ENCODE measurements at regions not wholly inside any gene's neighbourhood (a gene's known extent, or its start where the extent isn't known, plus 50 kb on each side); places are given as distances from the start of the nearest gene placed in this dataset.

DNA sequence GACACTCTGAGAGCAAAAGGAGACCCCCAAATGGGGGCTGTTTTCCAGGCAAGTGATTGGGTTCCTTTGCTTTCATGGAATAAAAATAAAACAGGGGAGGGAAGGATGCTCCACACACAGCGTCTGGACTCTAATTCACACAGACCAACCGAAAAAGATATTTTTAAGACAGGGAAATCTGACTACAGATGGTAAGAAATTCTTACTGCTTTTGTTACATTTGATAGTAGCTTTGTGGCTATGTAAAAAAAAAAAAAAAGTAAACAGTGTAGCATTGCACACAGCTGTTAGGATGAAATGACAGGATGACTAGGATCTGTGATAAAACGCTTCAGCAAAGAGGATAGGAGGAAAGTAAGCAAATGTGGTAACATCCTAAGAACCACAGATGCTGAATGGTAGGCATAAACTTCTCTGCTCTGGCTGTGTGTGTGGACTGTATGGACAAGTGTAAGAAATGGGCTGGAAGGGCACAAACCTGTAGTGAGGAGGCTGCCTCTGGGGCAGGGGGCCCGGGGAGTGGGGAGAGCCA is 207.6 kb downstream of the ANAPC1 start:
- DNase-seq: no peak

DNA sequence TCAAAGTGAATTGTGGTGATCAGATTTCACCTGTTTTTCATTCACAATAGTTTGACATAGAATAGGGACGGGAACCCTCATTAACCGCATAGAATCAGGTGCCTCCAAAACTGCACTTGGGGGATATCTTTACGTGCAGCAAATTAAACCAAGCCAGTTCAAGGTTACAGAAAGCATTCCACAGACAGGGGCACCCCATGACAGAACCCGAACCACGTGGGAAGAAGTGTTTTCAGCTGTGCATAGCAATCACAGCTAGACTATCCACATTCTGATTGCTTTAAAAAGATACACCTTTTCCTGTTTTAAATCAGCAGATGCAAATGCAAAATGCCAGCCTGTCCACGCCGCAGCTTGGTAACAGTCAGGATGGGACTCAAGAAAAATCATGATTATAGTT is 205.8 kb downstream of the ANAPC1 start:
- no peak for DNase-seq

DNA sequence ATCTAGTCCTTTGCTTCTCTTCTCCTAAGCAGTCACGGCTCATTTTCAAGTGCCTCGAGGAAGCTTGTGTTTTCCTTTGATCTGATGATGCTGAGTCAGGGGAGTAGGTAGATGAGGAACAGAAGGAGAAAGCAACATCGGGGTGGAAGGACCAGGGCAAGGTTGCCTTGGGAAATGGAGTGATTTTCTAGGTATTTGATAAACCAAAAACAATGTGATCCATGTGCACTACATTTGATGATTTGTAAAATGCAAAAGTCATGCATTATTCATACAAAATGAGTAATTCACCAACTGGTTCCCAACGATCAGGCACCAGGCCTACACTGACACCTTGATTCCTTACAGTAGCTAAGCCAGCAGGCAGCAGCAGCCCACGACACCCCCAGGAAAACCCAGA is 205.3 kb downstream of the ANAPC1 start:
- DNase-seq: no peak

DNA sequence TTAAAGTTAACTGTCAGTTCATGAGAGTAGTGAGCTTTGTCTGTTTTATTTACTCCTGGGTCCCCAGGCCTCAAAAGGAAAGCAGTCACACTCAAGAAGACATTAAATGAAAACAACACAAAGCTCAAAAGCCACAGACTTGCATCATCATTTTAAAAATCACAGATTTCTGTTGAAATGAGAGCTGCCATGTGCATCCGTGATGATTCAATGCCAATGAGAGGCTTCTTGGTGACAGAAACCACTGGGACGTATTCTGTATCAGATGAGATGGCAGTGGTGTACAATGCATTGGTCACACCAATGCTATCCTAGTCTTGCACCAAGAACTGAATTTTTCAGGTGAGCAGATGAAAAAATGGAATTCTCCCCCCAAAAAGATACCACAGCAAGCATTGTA is 204.8 kb downstream of the ANAPC1 start:
- DNase-seq: no peak

DNA sequence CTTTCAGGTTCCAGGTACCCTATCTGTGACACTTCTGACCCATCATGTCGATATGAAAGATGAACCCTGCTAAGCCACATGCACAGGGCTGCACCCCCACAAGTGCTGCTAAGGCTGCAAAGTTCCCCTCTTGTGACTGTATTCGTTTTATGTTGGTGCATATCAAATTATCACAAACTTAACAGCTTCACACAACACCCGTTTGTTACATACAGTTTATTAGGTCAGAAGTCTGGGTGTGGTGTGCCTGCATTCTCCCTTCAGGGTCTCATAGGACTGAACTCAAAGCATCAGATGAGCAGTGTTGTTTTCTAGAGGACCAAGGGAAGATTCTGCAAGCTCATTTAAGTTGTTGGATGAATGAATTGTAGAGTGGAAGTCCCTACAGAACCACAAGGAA is 199.4 kb downstream of the ANAPC1 start:
- no peak for DNase-seq

DNA sequence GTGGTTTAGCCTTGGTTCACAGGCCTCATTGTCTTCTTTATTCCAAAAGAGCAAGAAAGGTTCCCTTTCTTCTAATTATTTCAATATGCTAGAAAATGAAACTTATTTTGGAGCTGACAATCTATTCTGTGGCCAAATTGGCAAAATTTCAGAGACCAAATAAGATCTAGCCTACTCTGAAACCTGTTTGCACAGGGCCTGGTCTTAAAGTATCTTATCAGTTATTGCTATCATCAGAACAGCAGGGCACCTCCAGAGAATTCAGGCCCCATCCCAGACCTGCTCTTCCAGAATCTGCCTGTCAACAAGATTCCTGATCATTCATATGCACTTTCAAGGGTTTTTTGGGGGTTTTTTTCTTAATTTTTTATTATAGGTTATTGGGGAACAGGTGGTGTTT is 198.7 kb downstream of the ANAPC1 start:
- no peak for DNase-seq

DNA sequence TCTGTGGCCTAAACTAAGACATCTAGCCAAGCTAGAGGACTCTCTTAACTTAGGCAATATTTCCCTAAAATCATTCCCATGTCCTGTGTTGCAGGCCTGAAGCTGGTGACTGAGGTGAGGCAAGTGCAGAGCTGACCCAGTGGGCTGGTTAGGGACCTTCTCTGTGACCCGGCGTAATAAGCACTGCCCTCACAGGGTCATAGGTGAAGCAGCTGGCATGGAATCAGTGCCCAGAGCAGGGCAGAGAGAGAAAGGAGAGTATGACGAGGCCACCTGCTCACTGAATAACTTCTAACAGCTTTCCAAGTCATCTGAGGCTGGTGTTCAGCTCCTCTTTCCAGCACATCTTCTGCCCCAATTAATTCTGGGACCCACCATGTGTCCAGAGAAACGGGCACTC is 197.0 kb downstream of the ANAPC1 start:
- no peak for DNase-seq

DNA sequence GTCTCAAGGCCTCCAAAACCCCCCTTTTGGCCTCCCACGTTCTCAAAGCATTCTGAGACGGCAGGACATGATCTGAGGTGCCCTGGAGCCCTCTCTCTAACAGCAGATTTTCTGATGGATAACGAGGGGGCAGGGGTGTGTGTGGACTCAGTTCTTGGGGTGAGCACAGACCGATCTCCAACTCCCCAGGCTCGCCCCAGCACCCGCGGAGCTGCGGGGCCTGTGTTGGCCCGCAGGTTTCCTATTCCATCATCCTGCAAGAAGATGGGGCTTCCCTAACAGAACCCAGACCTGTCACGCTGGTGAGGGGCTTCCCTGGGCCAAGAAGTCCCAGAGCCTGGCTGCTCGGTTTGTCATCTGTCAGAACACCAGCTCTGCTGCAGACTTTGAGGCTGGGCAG is 196.1 kb downstream of the ANAPC1 start:
- DNase-seq: no peak

DNA sequence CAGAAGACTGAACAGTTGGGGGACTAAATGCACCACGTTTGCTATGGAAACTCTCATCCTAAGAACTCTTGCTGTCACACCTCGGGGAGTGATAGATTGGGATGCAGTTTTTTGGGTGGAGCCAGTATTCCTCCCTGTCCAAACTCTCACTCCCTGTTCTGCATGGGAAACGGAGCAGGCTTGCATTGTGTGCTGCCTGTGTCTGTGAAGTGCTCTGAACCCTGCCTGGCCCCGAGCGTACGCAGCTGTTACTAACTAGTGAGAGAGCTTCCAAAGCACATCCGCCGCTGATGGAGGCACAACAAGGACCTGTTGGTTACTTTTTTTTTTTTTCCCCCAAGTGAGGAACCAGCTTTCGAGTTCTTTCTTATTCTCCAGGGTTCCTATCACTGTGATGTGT is 195.5 kb downstream of the ANAPC1 start:
- DNase-seq: no peak

DNA sequence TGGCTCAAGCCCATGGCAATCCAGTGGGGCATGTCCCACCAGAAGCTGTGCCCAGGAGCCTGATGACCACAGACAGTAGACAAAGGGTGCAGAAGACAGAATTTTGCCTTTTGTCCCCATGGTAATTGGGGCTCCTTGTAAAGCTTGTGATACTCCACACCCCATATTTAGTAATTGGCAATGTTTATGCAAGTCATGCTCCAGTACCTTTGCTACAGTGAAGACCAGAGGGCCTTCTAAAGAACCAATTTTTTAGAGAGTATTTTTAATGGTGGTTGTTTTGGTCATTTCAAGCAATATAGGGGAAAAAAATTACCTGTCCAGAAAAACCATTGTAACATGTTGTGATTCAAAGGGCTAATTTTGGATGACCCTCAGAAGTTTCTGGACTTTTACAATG is 194.8 kb downstream of the ANAPC1 start:
- no peak for DNase-seq

DNA sequence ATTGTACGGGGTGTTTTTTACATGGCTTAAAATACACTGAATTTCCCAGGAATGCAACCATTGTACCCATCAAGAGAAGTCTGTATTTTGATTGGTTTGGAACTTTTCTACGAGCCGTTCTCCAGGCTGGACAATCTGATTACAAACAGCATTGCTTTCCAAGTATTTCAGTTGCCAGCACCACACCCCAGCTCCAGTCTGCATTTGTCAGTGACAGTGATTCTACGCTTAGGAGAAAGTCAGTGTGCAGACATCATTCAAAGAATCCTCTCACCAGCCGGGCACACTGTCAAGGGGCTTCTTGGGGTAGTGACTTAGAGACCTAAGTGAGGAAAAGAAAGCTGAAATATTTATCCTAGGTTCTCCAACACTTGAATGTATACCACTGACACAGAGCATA is 194.1 kb downstream of the ANAPC1 start:
- no peak for DNase-seq

DNA sequence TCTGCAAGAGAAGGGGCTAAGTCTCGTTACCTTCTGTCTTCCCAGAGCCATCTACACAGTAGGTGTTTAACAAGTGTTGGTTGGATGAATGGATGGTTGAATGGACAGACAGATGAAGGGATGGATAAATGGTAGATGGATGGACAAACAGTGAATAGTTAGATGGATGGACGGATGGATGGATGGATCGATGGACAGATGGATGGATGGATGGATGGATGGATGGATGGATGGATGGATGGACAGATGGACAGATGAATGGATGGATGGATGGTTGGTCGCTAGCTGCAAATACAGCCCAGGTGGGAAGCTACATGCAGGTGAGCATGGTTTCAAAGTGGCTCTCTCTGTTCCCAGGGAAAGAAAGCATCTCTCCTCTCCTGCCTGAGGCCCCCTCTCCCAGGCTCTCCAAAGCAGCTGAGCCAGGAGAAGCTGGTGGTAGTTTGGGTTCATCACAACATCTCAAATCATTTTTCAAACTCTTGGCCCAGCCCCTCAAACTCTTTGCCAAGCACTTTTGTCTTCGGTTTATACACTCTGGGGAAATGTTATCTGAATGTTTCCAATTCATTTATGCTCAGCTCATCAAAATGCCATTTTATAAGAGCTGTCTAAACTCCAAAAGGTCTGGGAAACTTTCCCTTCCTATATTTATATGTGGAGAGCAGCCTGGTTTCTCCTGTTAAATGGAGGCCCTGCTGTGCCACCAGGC is 192.7 kb downstream of the ANAPC1 start:
- no peak for DNase-seq

DNA sequence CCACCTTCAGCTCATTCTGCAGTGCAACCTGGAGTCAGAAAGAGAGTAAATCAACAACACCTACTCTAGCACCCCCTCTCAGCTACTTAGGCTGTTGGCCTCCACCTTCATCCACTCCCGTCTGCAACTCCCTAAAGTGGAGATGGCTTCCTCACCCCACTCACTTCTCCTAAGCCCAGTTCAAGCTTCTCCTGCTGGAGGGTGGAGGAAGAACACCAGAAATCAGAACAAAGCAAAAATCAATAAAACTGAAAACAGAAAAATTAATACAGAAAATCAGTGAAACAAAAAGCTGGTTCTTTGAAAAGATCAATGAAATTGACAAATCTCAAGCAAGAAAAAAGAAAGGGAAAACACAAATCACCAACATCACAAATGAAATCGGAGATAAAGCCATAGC is 191.7 kb downstream of the ANAPC1 start:
- DNase-seq: no peak

DNA sequence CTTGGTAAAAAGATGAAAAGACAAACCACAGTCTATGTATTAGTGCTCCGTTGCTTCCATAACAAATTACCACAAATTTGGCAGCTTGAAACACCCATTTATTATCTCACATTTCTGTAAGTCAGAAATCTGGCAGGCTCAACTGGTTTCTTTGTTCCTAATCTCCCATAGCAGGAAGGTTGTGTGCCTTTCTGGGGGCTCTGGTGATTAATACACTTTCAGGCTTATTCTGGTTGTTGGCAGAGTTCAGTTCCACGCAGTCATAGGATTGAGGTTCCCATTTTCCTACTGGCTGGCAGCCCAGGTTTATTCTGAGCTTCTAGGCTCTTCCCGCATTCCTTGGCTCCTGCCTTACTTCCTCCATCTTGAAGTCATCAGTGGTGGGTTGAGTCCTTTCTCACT is 189.3 kb downstream of the ANAPC1 start:
- DNase-seq: no peak

DNA sequence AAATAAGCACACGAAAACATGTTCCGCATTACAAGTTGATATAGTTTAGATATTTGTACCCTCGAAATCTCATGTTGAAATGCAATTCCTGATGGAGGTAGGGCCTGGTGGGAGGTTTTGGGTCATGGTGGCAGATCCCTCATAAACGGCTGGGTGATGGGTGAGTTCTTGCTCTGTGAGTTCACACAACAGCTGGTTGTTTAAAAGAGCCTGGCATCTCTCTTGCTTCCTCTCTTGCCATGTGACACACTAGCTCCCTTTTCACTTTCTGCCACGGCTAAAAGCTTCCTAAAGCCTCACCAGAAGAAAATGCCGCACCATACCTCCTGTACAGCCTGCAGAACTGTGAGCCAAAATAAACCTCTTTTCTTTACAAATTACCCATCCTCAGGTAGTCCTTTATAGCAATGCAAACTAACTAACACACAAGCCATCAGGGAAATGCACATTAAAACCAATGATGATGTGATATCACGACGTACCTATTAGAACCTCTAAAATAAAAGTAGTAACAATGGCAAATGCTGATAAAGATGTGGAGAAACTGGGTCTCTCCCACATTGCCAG is 188.5 kb downstream of the ANAPC1 start:
- no peak for DNase-seq

DNA sequence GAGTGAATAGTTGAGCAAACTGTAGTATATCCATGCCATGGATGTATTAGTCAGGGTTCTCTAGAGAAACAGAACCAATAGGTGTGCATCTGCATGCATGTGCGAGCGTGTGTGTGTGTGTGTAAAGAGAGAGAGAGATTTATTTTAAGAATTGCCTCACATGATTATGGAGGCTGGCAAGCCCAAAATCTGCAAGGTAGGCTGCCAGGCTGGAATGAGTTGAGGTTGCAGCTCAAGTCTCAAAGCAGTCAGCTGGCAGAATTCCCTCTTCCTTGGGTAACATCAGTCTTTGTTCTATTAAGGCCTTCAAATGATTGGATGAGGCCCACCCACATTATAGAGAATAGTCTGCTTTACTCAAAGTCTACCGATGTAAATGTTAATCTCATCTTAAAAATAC is 187.8 kb downstream of the ANAPC1 start:
- no peak for DNase-seq

DNA sequence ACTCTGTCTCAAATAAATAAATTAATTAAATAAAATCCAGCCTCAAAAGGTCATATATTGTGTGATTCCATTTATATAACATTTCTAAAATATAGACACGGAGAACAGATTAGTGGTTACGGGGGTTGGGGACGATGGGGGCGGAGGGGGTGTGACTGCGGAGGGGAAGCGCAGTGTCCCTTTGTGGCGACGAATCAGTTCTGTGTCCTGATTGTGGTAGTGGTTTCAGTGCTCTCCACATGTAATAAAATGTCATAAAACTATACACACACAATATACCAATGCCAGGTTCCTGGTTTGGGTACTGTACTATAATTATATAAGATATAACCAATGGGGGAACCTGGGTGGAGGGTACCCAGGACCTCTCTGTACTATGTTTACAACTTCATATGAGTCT is 186.4 kb downstream of the ANAPC1 start:
- no peak for DNase-seq

DNA sequence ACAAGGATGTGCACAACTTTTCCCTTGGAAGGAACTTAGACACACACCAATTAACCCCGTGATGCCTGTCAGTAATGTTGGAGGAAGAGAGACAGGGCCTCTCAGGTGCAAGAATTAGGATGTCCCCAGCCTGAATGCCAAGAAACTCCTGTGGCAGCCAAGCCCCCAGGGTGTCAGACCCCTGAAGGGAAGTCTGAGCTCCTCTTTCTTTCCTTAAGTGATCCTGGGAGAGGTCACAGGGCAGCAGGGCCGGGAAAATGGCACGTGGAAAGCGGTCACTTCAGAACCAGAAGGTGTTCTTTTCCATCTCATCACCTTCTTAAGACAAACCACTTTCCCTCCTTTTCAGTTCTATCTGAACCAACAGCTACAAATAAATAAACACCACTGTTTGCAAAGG is 185.9 kb downstream of the ANAPC1 start:
- DNase-seq: no peak

DNA sequence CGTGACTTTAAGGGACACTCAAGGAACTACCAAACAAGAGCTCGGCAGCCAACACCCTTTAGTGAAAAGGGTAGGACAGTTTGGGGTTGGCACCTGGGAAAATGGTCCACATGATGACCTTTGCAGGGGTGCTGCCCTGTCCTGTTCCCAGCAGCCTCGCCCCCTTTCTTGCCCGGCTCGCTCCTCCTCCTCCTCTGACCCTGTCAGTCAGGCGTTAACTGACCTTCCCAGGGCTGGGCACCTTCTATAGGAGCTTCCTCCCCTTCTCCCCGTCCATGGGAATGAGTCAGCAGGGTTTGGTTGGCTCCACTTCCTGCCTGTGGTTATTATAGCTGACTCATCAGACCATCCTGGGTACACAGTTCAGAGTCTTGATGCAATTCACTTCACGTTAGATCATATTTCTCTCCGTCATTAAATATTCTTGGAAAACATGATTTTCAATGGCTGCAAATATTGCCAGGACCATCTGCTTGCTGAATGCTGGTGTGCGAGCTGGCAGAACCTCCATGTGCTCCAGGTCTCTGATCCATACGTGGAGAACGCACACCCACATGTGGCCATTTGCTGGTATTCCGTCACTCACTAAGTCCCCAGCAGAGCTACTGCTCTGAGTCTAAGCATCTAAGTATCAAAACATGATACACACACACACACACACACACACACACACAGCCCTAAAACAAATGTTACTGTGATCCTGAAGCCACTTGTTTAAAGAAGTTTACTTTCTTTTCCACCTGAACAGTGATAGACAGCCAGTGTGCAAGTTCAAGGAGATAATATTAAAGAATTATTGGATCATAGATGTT is 185.0 kb downstream of the ANAPC1 start:
- DNase-seq: peak; percentile 66

DNA sequence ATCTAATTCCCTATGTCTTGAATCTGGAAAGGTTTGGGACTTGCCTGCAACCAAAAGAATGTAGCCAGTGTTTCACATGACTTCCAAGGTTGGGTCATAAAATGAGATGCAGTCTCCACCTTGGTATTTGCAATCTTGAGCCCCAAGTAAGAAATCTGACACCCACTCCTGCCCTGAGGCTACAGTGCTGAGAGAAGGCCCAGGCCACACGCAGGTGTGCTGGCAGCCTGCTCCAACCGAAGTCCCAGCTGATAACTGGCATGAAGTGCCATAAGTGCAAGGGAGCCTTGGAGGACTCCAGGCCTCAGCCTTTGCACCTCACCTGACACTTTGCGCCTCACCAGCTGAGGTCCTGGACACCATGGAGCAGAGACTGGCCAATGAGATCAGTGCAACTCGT is 182.7 kb downstream of the ANAPC1 start:
- no peak for DNase-seq

DNA sequence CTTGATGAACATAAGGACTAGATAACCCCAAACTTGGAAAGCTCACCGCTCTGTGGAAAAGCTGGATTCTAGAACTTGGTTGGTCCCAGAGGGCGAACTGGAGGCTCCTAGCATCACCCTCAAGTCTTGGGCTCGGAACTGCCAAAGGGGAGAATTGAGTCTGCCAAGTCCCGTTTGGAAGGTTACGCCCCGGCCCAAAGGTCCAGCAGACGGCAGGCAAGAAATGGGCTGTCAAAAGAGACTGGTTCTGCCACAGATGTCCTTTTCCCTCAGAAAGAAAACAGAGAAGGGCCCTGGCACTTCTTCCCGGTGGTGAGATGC is 182.2 kb downstream of the ANAPC1 start:
- no peak for DNase-seq

DNA sequence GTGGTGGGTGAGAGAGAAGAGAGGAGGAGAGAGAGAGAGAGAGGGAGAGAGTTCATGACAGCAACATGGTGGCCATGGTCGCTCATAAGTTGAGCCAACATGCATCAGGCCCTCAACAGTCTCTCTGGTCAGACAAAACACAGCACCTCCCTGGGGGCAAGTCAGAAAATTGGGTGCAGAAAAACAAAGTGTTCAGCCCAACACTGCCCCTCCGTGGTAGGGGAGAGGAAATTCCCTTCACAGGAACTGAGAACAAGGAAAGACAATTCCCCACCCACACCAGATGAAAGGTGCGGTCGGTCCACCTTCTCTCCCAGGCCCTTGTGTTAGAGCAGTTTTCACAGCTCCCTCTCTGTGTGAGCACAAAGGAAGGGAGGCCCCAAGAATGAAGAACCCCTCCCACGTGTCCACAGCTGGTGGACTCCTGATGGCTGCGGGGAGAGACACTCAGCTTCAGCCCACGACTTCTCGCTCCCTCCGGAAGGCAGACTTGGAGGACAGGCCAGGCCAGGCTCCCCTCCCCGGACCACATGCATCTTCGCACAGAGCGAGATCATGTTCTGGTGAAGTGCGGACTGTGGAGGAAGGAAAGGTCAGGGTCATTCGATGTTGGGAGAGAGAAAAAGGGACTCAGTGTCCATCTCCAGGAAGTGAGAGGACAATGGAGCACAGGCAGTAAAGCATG is 181.7 kb downstream of the ANAPC1 start:
- DNase-seq: peak; percentile 15

DNA sequence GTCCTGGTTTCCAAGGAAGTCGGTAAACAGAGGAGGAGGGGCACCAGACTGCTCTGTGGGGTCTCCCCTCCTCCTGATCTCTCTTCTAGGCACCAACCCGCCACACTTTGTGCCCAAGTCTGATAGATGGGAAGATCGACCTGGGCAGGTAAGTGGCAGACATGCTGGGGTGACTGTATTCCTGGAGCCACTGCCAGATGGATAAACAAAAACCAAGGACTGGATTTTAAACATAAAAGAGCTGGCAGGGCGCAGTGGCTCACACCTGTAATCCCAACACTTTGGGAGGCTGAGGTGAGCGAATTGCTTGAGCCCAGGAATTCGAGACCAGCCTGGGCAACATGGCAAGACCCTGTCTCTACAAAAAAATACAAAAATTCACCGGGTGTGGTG is 181.2 kb downstream of the ANAPC1 start:
- no peak for DNase-seq

DNA sequence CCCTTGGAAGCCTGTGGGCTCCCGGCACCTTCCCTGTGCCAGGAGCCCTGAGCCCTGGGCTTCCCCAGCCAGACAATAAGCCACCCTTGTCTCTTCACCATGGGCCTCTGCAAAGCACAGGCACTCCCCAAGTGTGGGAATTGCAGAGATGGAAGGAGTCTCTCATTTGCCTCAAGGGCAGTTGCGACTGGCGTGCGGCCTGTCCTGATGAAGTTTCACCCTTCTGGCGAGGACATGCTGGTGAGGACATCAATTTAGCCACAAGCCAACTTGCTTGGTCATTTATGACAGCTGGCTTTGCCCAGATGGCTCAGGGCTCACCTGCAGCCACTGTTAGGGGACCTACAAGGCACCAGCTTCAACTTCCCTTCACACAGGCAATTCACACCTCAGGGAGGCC is 180.2 kb downstream of the ANAPC1 start:
- DNase-seq: no peak

All from KG1 (cell line).